ENCODE measurements at regions not wholly inside any gene's neighbourhood (a gene's known extent, or its start where the extent isn't known, plus 50 kb on each side); places are given as distances from the start of the nearest gene placed in this dataset.

DNA sequence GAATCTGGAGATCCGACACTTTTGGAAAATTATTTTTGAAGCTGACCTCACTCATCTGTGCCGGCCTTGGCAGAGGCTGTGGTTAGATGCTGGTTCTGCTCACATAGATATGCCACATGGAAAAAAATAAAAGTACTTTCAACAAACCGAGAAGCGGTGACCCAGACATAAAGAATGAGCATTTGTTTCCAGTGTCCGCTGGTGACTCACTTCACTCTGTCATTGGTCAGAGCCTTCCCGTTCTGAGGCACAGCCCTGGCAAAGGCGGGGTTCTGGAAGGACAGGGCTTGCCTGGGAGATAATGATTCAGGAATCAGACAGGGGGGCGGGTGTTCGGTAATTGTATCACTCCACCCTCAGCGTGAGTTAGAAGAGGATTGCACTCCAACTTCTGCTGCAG, 172.4 kb upstream of the MXRA5 start:
- BruUV-seq (replicated peaks) = no TSS peak
- dilution Hi-C loops (cut with MboI; ENCODE audit: extremely low pct_ligation_motif_present, low sequenced_read_pairs) = no loop called here
- Histone ChIP-seq H3K36me3 (ENCODE audit: control insufficient read depth in 2 of 2, extremely low read depth in 1 of 2, insufficient read depth in 2 of 2, low read length in 2 of 2) (no peaks in the 10 kb centered on the region), H3K79me2 (ENCODE audit: control insufficient read depth, insufficient read depth, low read length) (no peaks in the 10 kb centered on the region), H3K9ac (replicated peaks; ENCODE audit: extremely low read depth, insufficient read depth, low read length) (no peak overlapping the region), H3K9me1 (replicated peaks; ENCODE audit: control insufficient read depth, extremely low read depth, insufficient read depth, low read length) (no peaks in the 10 kb centered on the region), H3K9me3 (replicated peaks; ENCODE audit: control insufficient read depth, insufficient read depth, low read length) (no peaks in the 10 kb centered on the region), H2AFZ (ENCODE audit: low read depth, low read length) (no peak overlapping the region), H3K4me3 (replicated peaks in 1 of 3; ENCODE audit: insufficient read depth in 1 of 3, low read depth in 1 of 3, low read length in 3 of 3) (no peak overlapping the region), H4K20me1 (replicated peaks; ENCODE audit: control insufficient read depth, extremely low read depth, insufficient read depth, low read length) (no peaks in the 10 kb centered on the region), H3K4me1 (ENCODE audit: control insufficient read depth, extremely low read depth, insufficient read depth, low read length) (no peaks in the 10 kb centered on the region), H3K4me2 (ENCODE audit: insufficient read depth, low read length) (no peak overlapping the region), H3K27ac (ENCODE audit: insufficient read depth, low read depth, low read length) (no peak overlapping the region), H3K27me3 (ENCODE audit: control insufficient read depth in 2 of 2, insufficient read depth in 2 of 2, low read length in 2 of 2) (no peaks in the 10 kb centered on the region)
- DNase-seq (ENCODE audit: low read depth, low spot score) = no peak
- intact Hi-C loops (cut with micrococcal nuclease) = no loop called here
- ChIA-PET CTCF (no interaction called here), POLR2A (no interaction called here)
- no peak for FAIRE-seq
- TF ChIP-seq POLR2A (IDR thresholded peaks at IDR 0.05; ENCODE audit: low read depth, low read length) (no peak), MYC (IDR thresholded peaks at IDR 0.05; ENCODE audit: low read depth, low read length) (no peak), EZH2 (IDR thresholded peaks at IDR 0.05; ENCODE audit: borderline replicate concordance, low read depth, low read length, severe bottlenecking) (no peak), POLR2AphosphoS5 (IDR thresholded peaks at IDR 0.05; ENCODE audit: insufficient read depth, low read depth, low read length) (no peak), JUN (IDR thresholded peaks at IDR 0.05; ENCODE audit: borderline replicate concordance, insufficient read depth, insufficient read length, low read depth) (no peak), FOS (IDR thresholded peaks at IDR 0.05; ENCODE audit: borderline replicate concordance, insufficient read depth, low read length) (no peak), GATA2 (IDR thresholded peaks at IDR 0.05; ENCODE audit: insufficient read depth, insufficient read length, low read depth, low read length) (no peak)
- TF ChIP-seq, protein P1, sequence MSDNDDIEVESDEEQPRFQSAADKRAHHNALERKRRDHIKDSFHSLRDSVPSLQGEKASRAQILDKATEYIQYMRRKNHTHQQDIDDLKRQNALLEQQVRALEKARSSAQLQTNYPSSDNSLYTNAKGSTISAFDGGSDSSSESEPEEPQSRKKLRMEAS (IDR thresholded peaks at IDR 0.05; ENCODE audit: insufficient read depth, insufficient read length) = no peak
- TF ChIP-seq, protein P2, sequence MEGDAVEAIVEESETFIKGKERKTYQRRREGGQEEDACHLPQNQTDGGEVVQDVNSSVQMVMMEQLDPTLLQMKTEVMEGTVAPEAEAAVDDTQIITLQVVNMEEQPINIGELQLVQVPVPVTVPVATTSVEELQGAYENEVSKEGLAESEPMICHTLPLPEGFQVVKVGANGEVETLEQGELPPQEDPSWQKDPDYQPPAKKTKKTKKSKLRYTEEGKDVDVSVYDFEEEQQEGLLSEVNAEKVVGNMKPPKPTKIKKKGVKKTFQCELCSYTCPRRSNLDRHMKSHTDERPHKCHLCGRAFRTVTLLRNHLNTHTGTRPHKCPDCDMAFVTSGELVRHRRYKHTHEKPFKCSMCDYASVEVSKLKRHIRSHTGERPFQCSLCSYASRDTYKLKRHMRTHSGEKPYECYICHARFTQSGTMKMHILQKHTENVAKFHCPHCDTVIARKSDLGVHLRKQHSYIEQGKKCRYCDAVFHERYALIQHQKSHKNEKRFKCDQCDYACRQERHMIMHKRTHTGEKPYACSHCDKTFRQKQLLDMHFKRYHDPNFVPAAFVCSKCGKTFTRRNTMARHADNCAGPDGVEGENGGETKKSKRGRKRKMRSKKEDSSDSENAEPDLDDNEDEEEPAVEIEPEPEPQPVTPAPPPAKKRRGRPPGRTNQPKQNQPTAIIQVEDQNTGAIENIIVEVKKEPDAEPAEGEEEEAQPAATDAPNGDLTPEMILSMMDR (IDR thresholded peaks at IDR 0.05; ENCODE audit: extremely low read depth in 1 of 2, insufficient read depth in 1 of 2, low read depth in 1 of 2, low read length in 2 of 2) = no peak
